SK-N-SH (cell line): ENCODE measurements at regions not wholly inside any gene's neighbourhood (a gene's known extent, or its start where the extent isn't known, plus 50 kb on each side); places are given as distances from the start of the nearest gene placed in this dataset.

Source experiments
- CTCF ChIA-PET: fragments of 300-600, 350-600 bp; formaldehyde crosslinking; extraction: SDS; loops from one replicate; lab custom pipeline; 2021; lab: Yijun Ruan, JAX
- POLR2A ChIA-PET: fragments of 350-600 bp; sonication (Branson Sonifier 250); formaldehyde crosslinking; extraction: SDS; loops from one replicate; lab custom pipeline; 2020; ENCODE audit warnings: antibody characterized with exemption, inconsistent platforms; lab: Yijun Ruan, JAX
- DNase-seq: peaks from one replicate; pipeline ENCODE4 v3.0.0; 2012
- H2AFZ ChIP-seq: fragments of 200-600 bp; sonication (generic); 2 replicates; pipeline ENCODE4 v1.8.1; 2016; ENCODE audit warnings: antibody characterized with exemption, mild to moderate bottlenecking, low read depth
- H3F3A ChIP-seq: fragments of 200-600 bp; sonication (generic); replicated peaks from 2 replicates; pipeline ENCODE3; 2016; ENCODE audit warnings: antibody characterized with exemption, mild to moderate bottlenecking; ENCODE audit not compliant: insufficient read depth
- H3K27ac ChIP-seq, 2 experiments: fragments of 200-500 bp in 1 of 2; fragments of 200-600 bp in 1 of 2; sonication (Bioruptor generic) in 1 of 2; sonication (generic), shearing (Covaris generic) in 1 of 2; 2 replicates each; pipeline versions ENCODE4 v1.5.1 to v1.6.1; 2014 to 2016; ENCODE audit warnings: low read depth in 2 of 2, inconsistent platforms in 1 of 2, low read length in 1 of 2, mild to moderate bottlenecking in 1 of 2, mixed read lengths in 1 of 2
- H3K27me3 ChIP-seq: fragments of 200-600 bp; sonication (generic), shearing (Covaris generic); 2 replicates; pipeline ENCODE4 v1.6.1; 2016; ENCODE audit warnings: mixed run types; ENCODE audit not compliant: insufficient read depth
- H3K36me3 ChIP-seq, 2 experiments: fragments of 200-500 bp in 1 of 2; fragments of 200-600 bp in 1 of 2; sonication (Bioruptor generic) in 1 of 2; sonication (generic) in 1 of 2; replicated peaks in 1 of 2; 2 replicates each; pipeline versions ENCODE3 to v1.5.1; 2014 to 2016; ENCODE audit warnings: low read length in 1 of 2, mild to moderate bottlenecking in 1 of 2; ENCODE audit not compliant: insufficient read depth in 2 of 2, control insufficient read depth in 1 of 2
- H3K4me1 ChIP-seq, 2 experiments: fragments of 200-500 bp in 1 of 2; fragments of 200-600 bp in 1 of 2; sonication (Bioruptor generic) in 1 of 2; sonication (generic), shearing (Covaris generic) in 1 of 2; 2 replicates each; pipeline versions ENCODE4 v1.5.1 to v1.6.1; 2014 to 2016; ENCODE audit warnings: low read depth in 1 of 2, low read length in 1 of 2, mixed run types in 1 of 2; ENCODE audit not compliant: insufficient read depth in 2 of 2, control insufficient read depth in 1 of 2
- H3K4me2 ChIP-seq: fragments of 200-600 bp; sonication (generic), shearing (Covaris generic); 2 replicates; pipeline ENCODE4 v1.6.1; 2017; ENCODE audit warnings: mixed run types
- H3K4me3 ChIP-seq, 2 experiments: fragments of 200-500 bp in 1 of 2; fragments of 200-600 bp in 1 of 2; sonication (Bioruptor generic) in 1 of 2; sonication (generic), shearing (Covaris generic) in 1 of 2; 2 replicates each; pipeline versions ENCODE4 v1.5.1 to v1.8.1; 2014 to 2016; ENCODE audit warnings: low read depth in 2 of 2, inconsistent platforms in 1 of 2, low read length in 1 of 2, mild to moderate bottlenecking in 1 of 2, mixed read lengths in 1 of 2, moderate library complexity in 1 of 2
- H3K79me2 ChIP-seq: fragments of 200-600 bp; sonication (generic); 2 replicates; pipeline ENCODE4 v1.8.1; 2017; ENCODE audit warnings: mild to moderate bottlenecking; ENCODE audit not compliant: insufficient read depth
- H3K9ac ChIP-seq: fragments of 200-600 bp; sonication (generic); 2 replicates; pipeline ENCODE4 v1.6.1; 2017; ENCODE audit warnings: mixed run types
- H3K9me2 ChIP-seq: fragments of 200-600 bp; sonication (generic); 2 replicates; pipeline ENCODE4 v1.6.1; 2017; ENCODE audit warnings: mixed run types
- H3K9me3 ChIP-seq: fragments of 200-600 bp; sonication (generic); 2 replicates; pipeline ENCODE4 v1.6.1; 2017; ENCODE audit warnings: mixed run types, mild to moderate bottlenecking, moderate library complexity
- H4K20me1 ChIP-seq: fragments of 200-600 bp; sonication (generic); 2 replicates; pipeline ENCODE4 v1.6.1; 2017; ENCODE audit warnings: mild to moderate bottlenecking, mixed run types; ENCODE audit not compliant: insufficient read depth
- FOXM1 ChIP-seq: IDR thresholded peaks from 2 replicates; pipeline ENCODE4 v1.4.0; 2012; ENCODE audit warnings: low read depth, mild to moderate bottlenecking
- GABPA ChIP-seq: IDR thresholded peaks from 2 replicates; pipeline ENCODE4 v1.4.0; 2012; ENCODE audit warnings: low read depth, mild to moderate bottlenecking
- MXI1 ChIP-seq: IDR thresholded peaks from 2 replicates; pipeline ENCODE4 v1.6.1; 2012; ENCODE audit warnings: mild to moderate bottlenecking, low read depth, low read length, improper control_type of control experiment
- SIN3A ChIP-seq: IDR thresholded peaks from 2 replicates; pipeline ENCODE4 v1.6.1; 2012; ENCODE audit warnings: low read depth, mild to moderate bottlenecking, low read length, moderate library complexity, borderline replicate concordance
- WGBS: methylation state at CpG from one replicate; pipeline ENCODE4 v1.1.6; 2017; ENCODE audit warnings: low lambda C conversion rate; 5-methylcytosine and 5-hydroxymethylcytosine counted together
- TF ChIP-seq, protein P1 (sequence below): fragments of 150-350 bp; IDR thresholded peaks from 2 replicates; pipeline ENCODE4 v1.6.1; 2016; ENCODE audit warnings: mild to moderate bottlenecking, low read depth, low read length
- TF ChIP-seq, protein P2 (sequence below): IDR thresholded peaks from 2 replicates; pipeline ENCODE4 v1.6.1; 2012; ENCODE audit warnings: mild to moderate bottlenecking, low read depth, low read length, moderate library complexity
- TF ChIP-seq, protein P3 (sequence below): fragments of 150-350 bp; IDR thresholded peaks from 2 replicates; pipeline ENCODE4 v1.6.1; 2017; ENCODE audit warnings: antibody characterized with exemption, low read length, low read depth, borderline replicate concordance

DNA sequence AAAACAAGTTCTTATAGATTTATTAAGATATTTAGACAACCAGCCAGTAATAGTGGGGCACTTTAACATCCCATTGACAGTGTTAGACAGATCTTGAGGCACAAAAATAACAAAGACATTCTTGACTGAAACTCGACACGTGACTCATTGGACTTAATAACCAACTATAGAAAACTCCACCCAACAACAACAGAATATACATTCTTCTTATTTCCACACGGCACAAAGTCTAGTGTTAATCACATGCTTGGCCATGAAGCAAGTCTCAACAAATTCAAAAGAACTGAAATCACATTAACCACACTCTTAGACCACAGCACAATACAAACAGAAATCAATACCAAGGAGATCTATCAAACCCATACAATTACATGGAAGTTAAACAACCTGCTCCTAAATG lies 138.1 kb downstream of the ARL5B start (continued):
- TF ChIP-seq, protein P1, sequence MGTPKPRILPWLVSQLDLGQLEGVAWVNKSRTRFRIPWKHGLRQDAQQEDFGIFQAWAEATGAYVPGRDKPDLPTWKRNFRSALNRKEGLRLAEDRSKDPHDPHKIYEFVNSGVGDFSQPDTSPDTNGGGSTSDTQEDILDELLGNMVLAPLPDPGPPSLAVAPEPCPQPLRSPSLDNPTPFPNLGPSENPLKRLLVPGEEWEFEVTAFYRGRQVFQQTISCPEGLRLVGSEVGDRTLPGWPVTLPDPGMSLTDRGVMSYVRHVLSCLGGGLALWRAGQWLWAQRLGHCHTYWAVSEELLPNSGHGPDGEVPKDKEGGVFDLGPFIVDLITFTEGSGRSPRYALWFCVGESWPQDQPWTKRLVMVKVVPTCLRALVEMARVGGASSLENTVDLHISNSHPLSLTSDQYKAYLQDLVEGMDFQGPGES, result no peak
- TF ChIP-seq, protein P2, sequence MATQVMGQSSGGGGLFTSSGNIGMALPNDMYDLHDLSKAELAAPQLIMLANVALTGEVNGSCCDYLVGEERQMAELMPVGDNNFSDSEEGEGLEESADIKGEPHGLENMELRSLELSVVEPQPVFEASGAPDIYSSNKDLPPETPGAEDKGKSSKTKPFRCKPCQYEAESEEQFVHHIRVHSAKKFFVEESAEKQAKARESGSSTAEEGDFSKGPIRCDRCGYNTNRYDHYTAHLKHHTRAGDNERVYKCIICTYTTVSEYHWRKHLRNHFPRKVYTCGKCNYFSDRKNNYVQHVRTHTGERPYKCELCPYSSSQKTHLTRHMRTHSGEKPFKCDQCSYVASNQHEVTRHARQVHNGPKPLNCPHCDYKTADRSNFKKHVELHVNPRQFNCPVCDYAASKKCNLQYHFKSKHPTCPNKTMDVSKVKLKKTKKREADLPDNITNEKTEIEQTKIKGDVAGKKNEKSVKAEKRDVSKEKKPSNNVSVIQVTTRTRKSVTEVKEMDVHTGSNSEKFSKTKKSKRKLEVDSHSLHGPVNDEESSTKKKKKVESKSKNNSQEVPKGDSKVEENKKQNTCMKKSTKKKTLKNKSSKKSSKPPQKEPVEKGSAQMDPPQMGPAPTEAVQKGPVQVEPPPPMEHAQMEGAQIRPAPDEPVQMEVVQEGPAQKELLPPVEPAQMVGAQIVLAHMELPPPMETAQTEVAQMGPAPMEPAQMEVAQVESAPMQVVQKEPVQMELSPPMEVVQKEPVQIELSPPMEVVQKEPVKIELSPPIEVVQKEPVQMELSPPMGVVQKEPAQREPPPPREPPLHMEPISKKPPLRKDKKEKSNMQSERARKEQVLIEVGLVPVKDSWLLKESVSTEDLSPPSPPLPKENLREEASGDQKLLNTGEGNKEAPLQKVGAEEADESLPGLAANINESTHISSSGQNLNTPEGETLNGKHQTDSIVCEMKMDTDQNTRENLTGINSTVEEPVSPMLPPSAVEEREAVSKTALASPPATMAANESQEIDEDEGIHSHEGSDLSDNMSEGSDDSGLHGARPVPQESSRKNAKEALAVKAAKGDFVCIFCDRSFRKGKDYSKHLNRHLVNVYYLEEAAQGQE, result no peak
- TF ChIP-seq, protein P3, sequence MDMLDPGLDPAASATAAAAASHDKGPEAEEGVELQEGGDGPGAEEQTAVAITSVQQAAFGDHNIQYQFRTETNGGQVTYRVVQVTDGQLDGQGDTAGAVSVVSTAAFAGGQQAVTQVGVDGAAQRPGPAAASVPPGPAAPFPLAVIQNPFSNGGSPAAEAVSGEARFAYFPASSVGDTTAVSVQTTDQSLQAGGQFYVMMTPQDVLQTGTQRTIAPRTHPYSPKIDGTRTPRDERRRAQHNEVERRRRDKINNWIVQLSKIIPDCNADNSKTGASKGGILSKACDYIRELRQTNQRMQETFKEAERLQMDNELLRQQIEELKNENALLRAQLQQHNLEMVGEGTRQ, result no peak
- TF ChIP-seq GABPA, result no peak

DNA sequence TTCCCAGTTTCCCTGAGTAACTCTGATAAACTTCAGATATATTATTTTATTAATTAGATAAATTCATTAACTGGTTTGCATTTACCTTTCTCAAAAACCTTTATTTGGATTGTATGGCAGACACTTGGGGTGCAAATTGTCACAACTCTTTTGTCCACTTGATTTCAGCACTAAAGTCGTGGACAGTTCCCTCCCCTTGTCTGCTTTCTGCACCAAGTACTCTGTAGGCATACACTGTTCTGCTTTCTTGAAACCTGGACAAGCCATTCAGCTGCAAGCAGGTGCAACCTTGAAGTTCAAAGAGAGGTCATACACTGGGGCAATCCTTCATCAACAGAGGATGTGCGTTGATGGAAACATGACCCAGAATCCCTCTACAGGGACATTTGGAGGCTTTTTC lies 162.9 kb downstream of the ARL5B start:
- no peaks in the 10 kb centered on the region for H3K36me3 ChIP-seq
- no peaks in the 10 kb centered on the region for H3K9me2 ChIP-seq
- TF ChIP-seq FOXM1 (no peak), SIN3A (no peak), MXI1 (no peak)
- TF ChIP-seq, protein P2, result peak; percentile 91
- CTCF ChIA-PET, result no interaction called here
- no peaks in the 10 kb centered on the region for H3K4me1 ChIP-seq
- H2AFZ ChIP-seq, result no peak overlapping the region
- no peaks in the 10 kb centered on the region for H3F3A ChIP-seq
- no peak overlapping the region for H3K9ac ChIP-seq
- H3K4me2 ChIP-seq, result no peak overlapping the region
- no peak overlapping the region for H3K4me3 ChIP-seq
- H3K27me3 ChIP-seq, result no peaks in the 10 kb centered on the region
- H3K9me3 ChIP-seq, result no peaks in the 10 kb centered on the region
- DNase-seq, result no peak
- H3K79me2 ChIP-seq, result no peaks in the 10 kb centered on the region
- no peaks in the 10 kb centered on the region for H4K20me1 ChIP-seq
- POLR2A ChIA-PET, result no interaction called here
- H3K27ac ChIP-seq, result no peak overlapping the region
- WGBS, result 40% methylated on average over 2 of the region's 2 CpGs
